GM21528 (cell line): ENCODE measurements at regions not wholly inside any gene's neighbourhood (a gene's known extent, or its start where the extent isn't known, plus 50 kb on each side); places are given as distances from the start of the nearest gene placed in this dataset.

Experiments
- ATAC-seq: cut with Tn5 transposase; IDR thresholded peaks from one replicate; pipeline ENCODE4 v1.9.1; 2021; ENCODE audit warnings: mild to moderate bottlenecking, moderate library complexity; ENCODE audit not compliant: unreplicated experiment, low FRiP score

DNA sequence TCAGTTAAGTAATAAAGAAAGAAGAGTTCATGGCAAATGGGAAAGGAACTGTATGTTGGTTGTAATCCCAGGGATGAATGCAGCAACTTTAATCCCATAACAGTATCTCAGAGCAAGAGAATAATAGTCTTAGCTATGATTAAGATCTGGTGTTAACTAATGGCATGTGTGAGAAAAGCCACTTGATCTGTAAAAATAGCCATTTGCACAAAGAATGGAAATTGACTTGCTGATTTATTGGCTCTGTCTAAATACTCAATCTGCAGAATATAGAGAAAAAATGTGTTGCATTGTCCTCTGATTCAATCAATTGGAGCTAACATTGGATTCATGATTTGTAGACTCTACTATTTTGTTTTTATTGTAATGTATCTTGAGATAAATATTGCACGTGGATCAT, 987.0 kb downstream of the NSUN3 start:
- no peak for ATAC-seq

DNA sequence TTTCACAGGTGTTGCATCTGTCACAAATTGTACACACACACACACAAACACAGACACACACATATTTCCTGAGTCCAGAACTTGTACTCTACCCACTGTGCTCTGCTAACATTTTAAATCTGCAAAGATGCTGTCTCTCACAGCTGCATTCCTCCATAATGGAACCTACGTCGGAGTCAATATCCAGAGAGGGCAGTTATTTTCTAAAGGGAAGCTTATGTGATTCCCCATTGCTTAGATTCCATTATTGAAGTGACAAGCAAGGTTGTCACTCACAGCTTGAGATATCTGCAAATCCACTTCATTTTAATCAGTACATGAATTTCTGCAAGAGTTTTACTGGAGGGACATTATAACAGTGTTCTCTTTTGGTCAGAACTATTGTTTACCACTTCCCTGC, 992.4 kb downstream of the NSUN3 start:
- ATAC-seq, result no peak

DNA sequence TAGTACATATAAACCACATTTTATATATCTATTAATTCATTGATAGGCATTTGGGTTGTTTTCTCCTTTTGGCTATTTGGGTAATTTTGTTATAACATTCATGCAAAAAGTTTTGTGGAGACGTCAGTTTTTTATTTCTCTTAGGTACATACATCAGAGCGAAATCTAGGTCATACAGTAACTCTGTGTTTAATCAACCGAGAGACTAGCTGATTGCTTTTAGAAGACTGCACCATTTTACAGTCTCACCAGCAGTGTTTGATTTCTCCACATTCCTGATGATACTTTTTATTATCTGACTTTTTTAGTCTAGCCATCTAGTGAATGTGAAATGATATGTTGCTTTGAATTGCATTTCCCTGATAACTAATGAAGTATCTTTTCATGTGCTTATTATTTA, 1019.3 kb downstream of the NSUN3 start:
- no peak for ATAC-seq

DNA sequence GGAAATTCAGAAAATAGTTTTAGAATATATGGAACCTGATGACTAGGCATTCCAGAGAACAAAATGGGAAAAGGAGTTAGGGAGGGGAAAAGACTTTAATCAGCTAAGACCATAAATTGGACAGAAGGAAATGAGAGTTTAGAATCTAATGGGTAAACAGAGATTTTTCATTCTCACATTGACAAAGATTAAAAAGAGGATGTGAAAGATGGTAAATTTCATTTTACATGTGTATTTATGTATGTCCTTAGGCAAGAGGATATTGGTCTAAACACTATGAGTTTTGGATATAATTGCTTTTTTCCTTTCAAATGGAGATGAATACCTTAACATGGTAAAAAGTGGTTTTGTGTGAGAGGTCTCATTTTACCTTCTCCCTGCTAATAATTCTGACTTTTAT, 1021.9 kb downstream of the NSUN3 start:
- no peak for ATAC-seq

DNA sequence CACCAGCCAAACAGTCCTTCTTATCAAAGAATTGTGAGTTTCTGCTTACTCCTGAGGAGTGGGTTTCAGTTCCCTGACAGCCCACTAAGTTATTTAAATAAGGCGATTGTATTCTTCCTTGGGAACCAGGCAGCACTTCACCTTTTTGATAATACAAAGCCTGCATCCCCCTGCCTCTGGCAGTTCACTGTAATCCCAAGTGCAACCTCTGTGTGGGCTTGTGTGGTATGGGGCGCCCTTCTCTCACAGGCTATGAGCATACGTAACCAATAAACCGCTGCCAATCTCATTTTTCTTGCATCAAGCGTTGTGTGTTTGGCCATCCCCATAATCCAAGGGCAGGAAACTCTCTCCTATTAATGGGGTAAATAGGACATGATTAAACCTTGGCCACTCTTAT, 1025.6 kb downstream of the NSUN3 start:
- no peak for ATAC-seq

DNA sequence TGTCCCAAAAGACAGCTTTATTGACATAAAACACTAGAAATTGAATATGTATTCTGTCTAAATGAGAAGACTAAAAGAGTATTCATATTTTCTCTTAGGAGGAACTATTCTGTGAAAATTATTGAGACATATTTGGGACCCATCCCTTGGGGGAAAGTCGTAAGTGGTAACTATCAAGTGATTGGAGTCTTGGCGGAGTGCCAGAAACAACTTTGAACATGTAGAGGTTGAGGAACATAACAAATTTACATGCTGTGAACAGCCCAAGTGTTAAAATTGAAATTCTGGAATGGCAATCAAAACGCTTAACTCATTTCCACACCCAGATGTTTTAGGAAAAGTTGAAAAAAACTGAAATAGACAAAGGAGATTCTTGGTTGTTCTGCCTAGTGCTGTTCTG, 1034.6 kb downstream of the NSUN3 start:
- ATAC-seq, result no peak

DNA sequence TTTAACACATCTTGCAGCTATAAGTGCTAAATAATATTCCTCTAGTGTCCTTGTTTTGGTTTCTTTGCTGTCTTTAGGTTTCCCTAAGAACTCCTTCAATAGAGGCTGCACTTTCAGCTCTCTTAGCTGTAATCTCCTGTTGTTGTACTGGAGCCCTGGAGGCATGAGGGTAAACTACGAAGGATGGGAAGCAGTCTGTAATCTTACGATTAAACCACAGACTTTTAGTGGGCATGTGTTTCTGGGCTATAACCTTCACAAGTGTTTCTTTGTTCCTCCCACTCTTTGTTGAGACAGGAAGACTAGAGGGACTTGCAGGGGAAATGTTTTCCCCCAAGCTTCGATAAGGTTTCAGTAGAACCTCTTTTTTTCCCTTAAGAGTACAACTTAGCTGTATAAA, 1058.1 kb downstream of the NSUN3 start:
- no peak for ATAC-seq

DNA sequence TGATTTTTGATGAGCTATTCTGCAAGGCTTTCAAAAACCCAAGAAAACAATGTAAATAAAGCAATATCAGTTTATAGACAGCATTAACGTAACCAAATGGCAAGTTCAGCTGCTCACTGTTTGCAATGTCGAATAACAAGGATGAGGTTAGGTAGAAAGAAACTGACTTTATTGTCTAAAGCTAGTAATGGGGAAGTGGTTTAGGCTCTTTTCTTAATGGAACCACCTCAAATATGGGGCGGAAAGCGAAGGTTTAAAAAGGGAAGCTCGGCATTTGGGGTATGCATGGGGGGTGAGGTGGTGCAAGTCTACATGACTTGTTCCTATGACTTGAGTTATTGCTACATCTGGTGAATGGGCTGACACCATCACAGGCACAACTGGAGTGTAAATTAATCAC, 1060.2 kb downstream of the NSUN3 start:
- no peak for ATAC-seq

DNA sequence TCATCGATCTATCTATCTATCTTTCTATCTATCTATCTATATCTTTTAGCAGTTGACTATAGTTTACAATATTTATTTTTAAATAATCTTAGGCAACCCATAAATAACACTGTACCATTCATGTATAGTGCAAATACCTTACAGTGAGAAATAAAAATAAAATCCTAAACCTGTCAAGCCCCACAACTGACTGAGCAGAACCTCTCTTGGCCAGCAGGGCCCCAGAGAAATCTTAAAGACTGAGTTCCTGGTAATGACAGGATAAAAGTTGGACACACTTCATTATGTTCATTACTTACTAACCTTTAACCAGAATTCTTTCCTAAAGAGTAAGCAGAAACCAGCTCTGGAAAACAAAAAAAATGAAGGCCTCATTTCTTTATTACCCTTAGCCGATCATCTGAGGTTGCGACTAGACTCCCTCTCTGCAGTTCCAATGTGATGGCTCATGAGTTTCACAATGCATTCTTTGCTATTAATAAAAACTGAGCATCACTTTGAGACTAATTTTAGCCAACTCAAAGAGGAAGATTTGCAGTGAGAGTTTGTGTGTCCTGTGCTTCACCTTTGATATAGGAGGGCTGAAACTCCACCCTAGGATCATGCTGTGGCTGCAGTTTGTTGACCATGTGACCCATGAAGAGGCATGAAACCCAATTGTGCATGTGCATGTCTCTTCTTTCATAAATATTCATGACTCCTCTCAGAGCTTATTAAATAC, 1072.0 kb downstream of the NSUN3 start:
- no peak for ATAC-seq

DNA sequence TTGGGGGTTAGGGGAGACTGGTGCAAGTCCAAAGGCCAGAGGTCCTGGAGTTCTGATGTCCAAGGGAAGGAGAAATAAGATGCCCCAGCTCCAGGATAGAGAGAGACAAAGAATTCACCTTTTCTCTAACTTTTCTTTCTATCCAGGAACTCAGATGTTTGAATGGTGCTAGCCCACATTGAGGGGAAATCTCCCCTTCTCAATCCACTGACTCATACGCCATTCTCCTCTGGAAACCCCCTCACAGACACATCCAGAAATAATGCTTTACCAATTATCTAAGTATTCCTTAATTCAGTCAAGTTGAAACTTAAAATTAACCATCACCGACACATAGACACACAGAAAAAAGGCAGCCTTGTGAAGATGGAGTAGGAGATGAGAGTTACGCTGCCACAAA, 1085.2 kb downstream of the NSUN3 start:
- ATAC-seq, result no peak

DNA sequence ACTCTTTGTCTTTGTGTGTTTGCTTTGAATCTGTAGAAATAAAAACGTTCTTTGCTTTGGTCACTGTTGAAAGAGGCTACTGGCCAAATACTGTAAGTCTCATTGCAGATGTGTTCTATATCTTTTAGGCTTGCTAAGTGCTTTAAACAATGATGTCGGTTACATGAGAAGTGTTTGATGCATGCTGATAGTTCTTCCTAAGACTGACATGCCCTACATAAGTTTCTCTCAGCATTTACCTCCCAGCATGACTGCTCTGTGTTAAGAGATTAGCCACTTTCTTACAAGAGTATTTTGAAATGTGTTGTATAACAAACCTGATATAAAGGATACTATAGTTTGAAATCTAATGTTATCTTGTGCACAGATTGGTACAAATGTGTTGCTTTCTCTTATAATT, 1088.7 kb downstream of the NSUN3 start:
- ATAC-seq, result no peak

DNA sequence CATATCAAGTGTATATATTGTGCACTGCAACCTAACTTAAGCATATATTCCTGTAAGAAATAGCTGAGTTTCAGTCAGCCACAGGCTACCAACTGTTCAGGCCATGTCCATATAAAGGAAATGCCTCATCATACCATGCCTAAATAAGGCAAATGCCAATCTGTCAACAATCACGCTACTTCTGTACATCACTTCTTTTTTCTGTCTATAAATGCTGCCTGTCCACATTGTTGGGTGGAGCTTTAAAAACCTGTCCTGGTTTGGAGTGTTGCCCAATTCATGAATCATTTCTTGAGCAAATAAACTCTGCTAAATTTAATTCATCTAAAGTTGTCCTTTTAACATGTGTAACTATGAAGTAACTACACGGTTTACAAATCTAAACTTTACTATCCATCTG, 1091.9 kb downstream of the NSUN3 start:
- no peak for ATAC-seq

DNA sequence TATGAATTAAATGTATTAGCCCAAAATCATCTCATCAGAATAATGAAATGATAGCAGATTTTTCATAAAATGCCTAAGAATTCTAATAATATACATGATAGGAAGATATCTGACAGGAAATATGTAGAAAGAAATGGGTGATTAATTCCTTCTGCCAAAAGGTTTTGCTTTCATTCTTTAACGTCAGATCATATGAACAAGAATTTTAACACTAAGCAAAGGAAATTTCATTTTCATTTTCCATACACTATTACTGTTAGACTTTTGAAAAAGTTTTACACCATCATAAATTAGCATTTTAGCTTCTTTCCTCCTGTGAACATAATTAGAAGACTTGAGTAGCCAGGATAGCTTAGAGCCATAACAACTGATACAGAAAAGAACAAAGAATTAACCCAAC, 1099.9 kb downstream of the NSUN3 start:
- ATAC-seq, result no peak

DNA sequence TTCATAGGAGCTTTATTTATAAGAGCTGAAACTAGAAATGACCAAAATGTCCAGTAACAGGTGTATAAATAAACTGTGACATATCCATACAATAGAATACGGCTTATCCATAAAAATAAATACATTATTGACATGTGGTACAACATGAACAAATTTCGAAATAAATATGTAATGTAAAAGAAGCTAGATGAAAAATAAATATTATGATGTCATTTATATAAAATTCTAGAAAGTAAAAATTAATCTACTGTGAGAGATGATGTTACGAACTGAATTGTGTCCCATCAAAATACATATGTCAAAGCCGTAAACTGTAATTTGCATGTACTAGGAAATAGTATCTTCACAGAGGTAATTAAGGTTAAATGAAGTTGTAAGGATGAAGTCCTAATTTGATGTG, 1104.9 kb downstream of the NSUN3 start:
- no peak for ATAC-seq

DNA sequence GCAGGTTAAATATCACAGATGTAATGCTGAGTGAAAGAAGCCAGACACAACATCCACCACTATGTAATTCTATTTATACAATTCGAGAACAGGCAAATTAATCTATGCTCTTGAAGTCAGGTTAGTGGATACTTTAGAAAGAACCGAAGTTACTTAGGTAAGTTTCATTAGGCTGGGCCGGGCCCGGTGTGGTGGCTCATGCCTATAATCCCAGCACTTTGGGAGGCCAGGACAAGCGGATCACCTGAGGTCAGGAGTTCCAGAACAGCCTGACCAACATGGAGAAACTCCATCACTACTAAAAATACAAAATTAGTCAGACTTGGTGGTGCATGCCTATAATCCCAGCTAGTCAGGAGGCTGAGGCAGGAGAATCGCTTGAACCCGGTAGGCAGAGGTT, 1105.7 kb downstream of the NSUN3 start:
- no peak for ATAC-seq

DNA sequence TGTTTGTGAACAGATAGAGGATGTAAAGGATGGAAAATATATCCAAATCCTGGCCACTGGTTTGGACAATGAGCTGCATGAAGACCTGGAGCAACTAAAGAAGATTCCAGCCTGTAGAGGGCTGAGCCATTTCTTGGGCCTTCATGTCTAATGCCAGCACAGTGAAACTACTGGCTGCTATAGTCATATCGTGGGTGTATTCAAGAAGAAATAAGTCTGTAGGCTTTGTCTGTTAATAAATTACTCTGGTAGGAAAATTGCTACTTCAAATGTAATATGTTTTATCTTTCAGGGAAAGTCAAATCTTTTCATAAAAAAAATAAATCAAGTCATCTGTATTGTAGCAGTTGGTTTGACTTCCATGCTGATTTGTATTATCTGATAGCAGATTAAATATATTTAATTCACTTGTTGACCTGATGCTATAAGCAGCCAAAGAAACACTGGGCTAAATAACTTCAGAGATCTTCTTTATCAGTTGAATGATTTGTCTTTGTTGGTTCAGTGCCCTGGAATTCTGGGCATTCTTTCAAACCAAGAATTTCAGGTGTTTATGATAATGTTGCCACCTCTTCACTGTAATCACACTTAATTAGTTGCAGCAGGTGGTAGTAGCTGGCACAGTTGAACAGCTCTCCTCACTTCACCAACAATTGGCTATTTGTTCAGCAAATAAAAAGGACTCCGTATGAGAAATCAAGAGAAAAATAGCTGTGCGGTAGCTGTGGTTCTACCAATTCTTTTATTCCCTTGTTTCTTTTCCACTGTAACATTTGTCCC, 1109.5 kb downstream of the NSUN3 start:
- no peak for ATAC-seq

DNA sequence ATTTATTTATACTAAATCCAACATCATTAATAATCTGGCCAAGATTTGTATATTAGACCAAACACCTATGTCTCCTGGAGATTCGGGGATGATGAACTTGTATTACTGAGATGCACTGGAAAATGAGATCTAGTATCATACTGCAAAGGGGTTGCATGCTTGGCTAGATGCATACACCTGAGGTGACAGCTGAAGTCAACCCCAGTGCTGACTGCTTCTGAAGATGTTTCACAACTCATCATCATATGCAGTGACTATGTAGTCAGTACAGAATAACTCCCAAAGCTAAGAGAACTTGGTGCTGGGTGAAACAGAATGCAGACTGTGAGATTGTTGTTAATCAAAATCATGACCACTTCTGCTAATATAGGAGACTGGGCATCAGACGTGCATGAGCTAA, 1114.2 kb downstream of the NSUN3 start:
- ATAC-seq, result no peak

DNA sequence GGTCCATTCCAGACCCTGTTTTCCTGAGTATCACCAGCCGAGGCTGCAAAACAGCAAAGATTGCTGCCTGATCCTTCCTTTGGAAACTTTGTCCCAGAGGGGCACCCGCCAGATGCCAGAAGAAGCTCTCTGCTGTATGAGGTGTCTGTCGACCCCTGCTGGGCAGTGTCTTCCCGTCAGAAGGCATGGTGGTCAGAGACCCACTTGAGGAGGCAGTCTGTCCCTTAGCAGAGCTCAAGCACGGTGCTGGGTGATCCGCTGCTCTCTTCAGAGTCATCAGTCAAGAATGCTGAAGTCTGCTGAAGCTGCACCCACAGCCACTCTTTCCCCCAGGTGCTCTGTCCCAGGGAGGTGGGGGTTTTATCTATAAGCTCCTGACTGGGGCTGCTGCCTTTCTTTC, 1121.2 kb downstream of the NSUN3 start:
- ATAC-seq, result no peak

DNA sequence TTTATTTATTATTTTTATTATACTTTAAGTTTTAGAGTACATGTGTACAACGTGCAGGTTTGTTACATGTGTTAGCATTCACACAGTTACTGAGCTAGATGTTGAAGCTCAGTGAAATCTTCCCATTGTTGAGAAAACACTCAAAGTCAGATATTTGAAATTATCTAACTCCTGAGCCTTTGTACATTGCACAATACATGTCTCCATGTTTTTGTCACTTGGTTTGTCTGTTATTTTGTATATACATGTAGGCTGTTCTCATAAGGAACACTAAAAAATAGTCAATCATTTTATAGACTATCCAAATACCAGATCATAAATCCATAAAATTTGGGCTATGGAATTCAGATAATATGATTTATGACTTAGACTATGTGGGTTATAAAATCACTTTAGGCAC, 1126.5 kb downstream of the NSUN3 start:
- ATAC-seq, result no peak

DNA sequence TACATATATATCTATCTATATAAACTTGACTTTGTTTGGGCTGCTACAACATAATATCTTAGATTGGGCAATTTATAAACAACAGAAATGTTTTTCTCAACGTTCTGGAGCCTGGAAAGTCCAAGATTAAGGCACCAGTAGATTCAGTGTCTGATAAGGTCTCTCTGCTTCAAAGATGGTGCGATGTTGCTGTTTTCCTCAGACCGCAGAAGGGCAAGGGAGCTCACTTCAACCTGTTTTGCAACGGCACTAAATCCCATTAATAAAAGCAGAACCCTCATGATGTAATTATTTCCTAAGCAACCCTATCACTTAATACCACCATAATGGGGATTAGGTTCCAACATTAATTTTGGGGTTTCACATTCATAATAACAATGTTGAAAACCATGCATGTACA, 1134.8 kb downstream of the NSUN3 start:
- ATAC-seq, result no peak

DNA sequence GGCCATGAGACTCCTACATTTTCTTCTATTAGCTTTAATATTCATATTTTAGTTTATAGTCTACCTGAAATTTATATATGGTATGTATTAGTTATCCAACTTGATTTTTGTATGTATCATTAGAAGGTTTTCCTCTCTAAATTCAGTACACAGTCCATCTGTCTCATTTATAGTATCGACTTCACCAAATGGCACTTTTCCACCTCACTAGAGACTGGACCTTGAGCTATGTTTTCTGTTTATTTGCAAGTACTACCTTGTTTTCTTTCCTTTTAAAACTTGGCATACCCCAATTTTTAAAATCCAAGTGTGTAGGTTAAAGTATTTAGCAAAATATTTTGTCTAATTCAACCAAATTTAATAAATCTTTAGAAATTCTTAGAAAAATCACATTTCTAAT, 1137.5 kb downstream of the NSUN3 start:
- no peak for ATAC-seq

DNA sequence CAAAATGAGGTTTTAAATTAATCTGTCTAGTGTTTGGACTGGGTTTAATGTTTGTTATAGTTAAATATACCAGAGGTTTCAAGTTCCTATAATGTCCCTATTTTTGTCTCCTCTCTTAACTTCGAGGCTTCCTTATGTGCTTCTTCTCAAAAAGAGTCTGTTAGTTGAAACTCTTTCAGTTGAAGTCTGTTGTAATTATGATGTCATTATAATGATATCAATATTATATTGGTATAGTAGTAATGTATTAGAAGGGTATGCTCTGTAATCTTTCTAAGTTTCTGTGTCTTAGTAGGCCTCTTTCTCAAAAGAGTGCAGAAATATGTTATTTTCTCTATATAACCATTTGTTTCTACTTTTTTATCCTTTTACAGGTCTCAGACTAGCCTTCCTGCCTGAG, 1148.0 kb downstream of the NSUN3 start:
- no peak for ATAC-seq
